HEK293T (cell line): ENCODE measurements at regions not wholly inside any gene's neighbourhood (a gene's known extent, or its start where the extent isn't known, plus 50 kb on each side); places are given as distances from the start of the nearest gene placed in this dataset.

Experiments used
- FOXK2 ChIP-seq: fragments of 450-650 bp; IDR thresholded peaks from 2 replicates; pipeline ENCODE4 v1.6.1; 2016; ENCODE audit warnings: mild to moderate bottlenecking
- L3MBTL2 ChIP-seq: fragments of 450-650 bp; conservative IDR thresholded peaks from 2 replicates; pipeline ENCODE4 v1.6.1; 2016; ENCODE audit warnings: mild to moderate bottlenecking
- SUZ12 ChIP-seq: fragments of 450-650 bp; IDR thresholded peaks from 2 replicates; pipeline ENCODE4 v1.6.1; 2016; ENCODE audit warnings: mild to moderate bottlenecking
- TARDBP ChIP-seq: fragments of 450-650 bp; IDR thresholded peaks from 2 replicates; pipeline ENCODE4 v1.6.1; 2016

DNA sequence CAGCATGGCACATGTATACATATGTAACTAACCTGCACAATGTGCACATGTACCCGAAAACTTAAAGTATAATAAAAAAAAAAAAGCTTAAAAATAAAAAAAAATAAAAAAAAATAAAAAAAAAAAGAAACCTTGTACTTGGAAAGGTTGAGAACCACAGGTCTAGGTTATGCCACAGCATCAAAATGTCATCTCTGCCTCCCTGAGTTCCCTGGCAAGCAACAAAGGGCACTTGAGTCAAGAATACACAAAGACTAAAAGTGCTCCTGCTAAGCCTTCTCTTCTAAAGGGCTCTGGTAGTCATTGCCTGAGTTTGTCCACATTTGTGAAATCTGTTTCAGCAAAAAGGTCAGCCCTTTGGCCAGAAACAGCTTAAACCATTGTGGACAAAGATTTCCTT is 395.8 kb upstream of the CCDC54 start:
- TF ChIP-seq FOXK2, result no peak
- TF ChIP-seq TARDBP, result no peak
- no peak for TF ChIP-seq L3MBTL2
- TF ChIP-seq SUZ12, result no peak
